ENCODE measurements at regions not wholly inside any gene's neighbourhood (a gene's known extent, or its start where the extent isn't known, plus 50 kb on each side); places are given as distances from the start of the nearest gene placed in this dataset.

DNA sequence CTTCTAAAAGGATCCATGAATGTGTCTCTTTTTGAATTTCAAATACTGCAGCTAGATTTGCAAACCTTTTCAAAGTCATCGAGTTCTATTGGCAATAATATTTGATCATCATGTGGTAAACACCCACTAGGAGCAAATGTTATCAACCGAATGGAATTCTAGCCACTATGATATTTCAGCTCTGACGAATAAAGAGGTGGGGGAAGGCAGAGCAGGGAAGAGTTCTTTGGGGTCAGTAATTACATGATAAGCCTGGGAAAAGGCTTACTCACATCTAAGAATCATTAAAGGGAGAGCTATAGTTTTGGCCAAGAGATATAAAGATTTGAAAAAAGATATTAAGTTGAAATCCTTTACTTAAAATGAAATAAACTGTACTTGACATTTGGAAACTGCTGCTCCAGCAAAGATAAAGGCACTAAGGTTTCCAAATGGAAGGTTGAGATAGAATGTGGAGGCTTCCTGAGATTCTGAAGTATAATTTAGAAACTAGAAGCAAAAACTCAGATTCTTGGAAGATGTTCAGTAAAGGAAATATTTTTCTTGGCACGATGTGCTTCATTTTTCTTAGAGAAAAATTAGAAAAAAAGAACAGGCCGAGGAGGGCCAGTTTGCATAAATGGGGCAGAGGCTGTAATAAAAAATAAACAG lies 104.7 kb upstream of the ARHGAP28 start:
- Histone ChIP-seq H2AFZ (ENCODE audit: low read depth, low read length) (no peak overlapping the region), H3K4me2 (ENCODE audit: low read length) (no peak overlapping the region), H3K4me3 (ENCODE audit: low read length) (no peak overlapping the region), H3K27me3 (ENCODE audit: insufficient read depth, low read depth, low read length) (no peaks in the 10 kb centered on the region), H3K9me2 (ENCODE audit: insufficient read depth, low read length) (no peaks in the 10 kb centered on the region), H3K9ac (ENCODE audit: low read length) (no peak overlapping the region), H3K27ac (ENCODE audit: low read length) (no peak overlapping the region), H4K20me1 (ENCODE audit: insufficient read depth) (no peaks in the 10 kb centered on the region), H3K36me3 (ENCODE audit: insufficient read depth, low read length) (no peaks in the 10 kb centered on the region), H3F3A (ENCODE audit: insufficient read depth, low read length, poor library complexity, severe bottlenecking) (no peaks in the 10 kb centered on the region), H3K9me3 (ENCODE audit: low read length) (no peaks in the 10 kb centered on the region), H3K79me2 (replicated peaks; ENCODE audit: insufficient read depth, low read length) (no peaks in the 10 kb centered on the region)
- TF ChIP-seq EP300 (conservative IDR thresholded peaks at IDR 0.05; ENCODE audit: poor library complexity, severe bottlenecking), result no peak
- TF ChIP-seq CTCF (IDR thresholded peaks at IDR 0.05; ENCODE audit: poor library complexity, severe bottlenecking), result no peak
- TF ChIP-seq POLR2AphosphoS5 (IDR thresholded peaks at IDR 0.05), result no peak
- TF ChIP-seq SMC3 (conservative IDR thresholded peaks at IDR 0.05; ENCODE audit: poor library complexity), result no peak
- no peak for TF ChIP-seq MXI1 (conservative IDR thresholded peaks at IDR 0.05; ENCODE audit: poor library complexity, severe bottlenecking)
- TF ChIP-seq EZH2 (IDR thresholded peaks at IDR 0.05; ENCODE audit: borderline replicate concordance, insufficient read depth, low read length, poor library complexity, severe bottlenecking), result no peak
- TF ChIP-seq RAD21 (conservative IDR thresholded peaks at IDR 0.05), result no peak
- no peak for TF ChIP-seq TAF1 (IDR thresholded peaks at IDR 0.05; ENCODE audit: low read depth)
- TF ChIP-seq, protein P1, sequence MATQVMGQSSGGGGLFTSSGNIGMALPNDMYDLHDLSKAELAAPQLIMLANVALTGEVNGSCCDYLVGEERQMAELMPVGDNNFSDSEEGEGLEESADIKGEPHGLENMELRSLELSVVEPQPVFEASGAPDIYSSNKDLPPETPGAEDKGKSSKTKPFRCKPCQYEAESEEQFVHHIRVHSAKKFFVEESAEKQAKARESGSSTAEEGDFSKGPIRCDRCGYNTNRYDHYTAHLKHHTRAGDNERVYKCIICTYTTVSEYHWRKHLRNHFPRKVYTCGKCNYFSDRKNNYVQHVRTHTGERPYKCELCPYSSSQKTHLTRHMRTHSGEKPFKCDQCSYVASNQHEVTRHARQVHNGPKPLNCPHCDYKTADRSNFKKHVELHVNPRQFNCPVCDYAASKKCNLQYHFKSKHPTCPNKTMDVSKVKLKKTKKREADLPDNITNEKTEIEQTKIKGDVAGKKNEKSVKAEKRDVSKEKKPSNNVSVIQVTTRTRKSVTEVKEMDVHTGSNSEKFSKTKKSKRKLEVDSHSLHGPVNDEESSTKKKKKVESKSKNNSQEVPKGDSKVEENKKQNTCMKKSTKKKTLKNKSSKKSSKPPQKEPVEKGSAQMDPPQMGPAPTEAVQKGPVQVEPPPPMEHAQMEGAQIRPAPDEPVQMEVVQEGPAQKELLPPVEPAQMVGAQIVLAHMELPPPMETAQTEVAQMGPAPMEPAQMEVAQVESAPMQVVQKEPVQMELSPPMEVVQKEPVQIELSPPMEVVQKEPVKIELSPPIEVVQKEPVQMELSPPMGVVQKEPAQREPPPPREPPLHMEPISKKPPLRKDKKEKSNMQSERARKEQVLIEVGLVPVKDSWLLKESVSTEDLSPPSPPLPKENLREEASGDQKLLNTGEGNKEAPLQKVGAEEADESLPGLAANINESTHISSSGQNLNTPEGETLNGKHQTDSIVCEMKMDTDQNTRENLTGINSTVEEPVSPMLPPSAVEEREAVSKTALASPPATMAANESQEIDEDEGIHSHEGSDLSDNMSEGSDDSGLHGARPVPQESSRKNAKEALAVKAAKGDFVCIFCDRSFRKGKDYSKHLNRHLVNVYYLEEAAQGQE (IDR thresholded peaks at IDR 0.05; ENCODE audit: borderline replicate concordance), result no peak

DNA sequence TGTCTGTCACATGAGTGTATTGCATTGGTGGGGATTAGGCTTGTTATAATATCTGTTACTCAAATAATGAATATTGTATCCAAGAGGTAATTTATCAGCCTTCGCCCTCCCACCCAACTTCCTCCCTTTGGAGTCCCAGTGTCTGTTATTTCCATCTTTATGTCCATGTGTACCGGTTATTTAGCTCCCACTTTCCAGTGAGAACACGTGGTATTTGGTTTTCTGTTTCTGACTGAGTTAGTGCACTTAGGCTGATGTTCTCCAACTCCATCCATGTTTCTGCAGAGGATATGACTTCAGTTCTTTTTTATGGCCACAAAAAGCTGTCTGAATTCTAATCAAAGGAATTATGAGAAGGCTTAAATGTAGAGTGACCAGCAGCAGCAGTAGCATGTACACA lies 104.0 kb upstream of the ARHGAP28 start:
- H3K27ac ChIP-seq (ENCODE audit: low read length), result no peak overlapping the region
- no peak overlapping the region for H3K4me2 ChIP-seq (ENCODE audit: low read length)
- TF ChIP-seq MXI1 (conservative IDR thresholded peaks at IDR 0.05; ENCODE audit: poor library complexity, severe bottlenecking) (no peak), EZH2 (IDR thresholded peaks at IDR 0.05; ENCODE audit: borderline replicate concordance, insufficient read depth, low read length, poor library complexity, severe bottlenecking) (no peak), POLR2AphosphoS5 (IDR thresholded peaks at IDR 0.05) (no peak), TAF1 (IDR thresholded peaks at IDR 0.05; ENCODE audit: low read depth) (no peak), CTCF (IDR thresholded peaks at IDR 0.05; ENCODE audit: poor library complexity, severe bottlenecking) (no peak), EP300 (conservative IDR thresholded peaks at IDR 0.05; ENCODE audit: poor library complexity, severe bottlenecking) (no peak), RAD21 (conservative IDR thresholded peaks at IDR 0.05) (no peak), SMC3 (conservative IDR thresholded peaks at IDR 0.05; ENCODE audit: poor library complexity) (no peak)
- TF ChIP-seq, protein P1 (IDR thresholded peaks at IDR 0.05; ENCODE audit: borderline replicate concordance), result no peak
- no peak overlapping the region for H3K4me3 ChIP-seq (ENCODE audit: low read length)
- H3F3A ChIP-seq (ENCODE audit: insufficient read depth, low read length, poor library complexity, severe bottlenecking), result no peaks in the 10 kb centered on the region
- H4K20me1 ChIP-seq (ENCODE audit: insufficient read depth), result no peaks in the 10 kb centered on the region
- H3K79me2 ChIP-seq (replicated peaks; ENCODE audit: insufficient read depth, low read length), result no peaks in the 10 kb centered on the region
- no peaks in the 10 kb centered on the region for H3K27me3 ChIP-seq (ENCODE audit: insufficient read depth, low read depth, low read length)
- H3K36me3 ChIP-seq (ENCODE audit: insufficient read depth, low read length), result no peaks in the 10 kb centered on the region
- H2AFZ ChIP-seq (ENCODE audit: low read depth, low read length), result no peak overlapping the region
- no peak overlapping the region for H3K9ac ChIP-seq (ENCODE audit: low read length)
- H3K9me3 ChIP-seq (ENCODE audit: low read length), result no peaks in the 10 kb centered on the region
- H3K9me2 ChIP-seq (ENCODE audit: insufficient read depth, low read length), result no peaks in the 10 kb centered on the region

Data from neural cell (in vitro differentiated cells).